Mesenchymal stem cell (in vitro differentiated cells and primary cell): ENCODE measurements at regions not wholly inside any gene's neighbourhood (a gene's known extent, or its start where the extent isn't known, plus 50 kb on each side); places are given as distances from the start of the nearest gene placed in this dataset.

ENCODE experiments used
- DNase-seq: peaks from one replicate; pipeline ENCODE4 v3.0.0-alpha.2; 2013
- H2AFZ ChIP-seq: one replicate; pipeline ENCODE4 v1.6.1; 2013; ENCODE audit warnings: low read depth, mild to moderate bottlenecking, control low read depth, inconsistent platforms, low read length, moderate library complexity
- H2AK5ac ChIP-seq: 2 replicates; pipeline ENCODE4 v1.6.1; 2013; ENCODE audit warnings: low read length, moderate library complexity, mild to moderate bottlenecking, inconsistent platforms; ENCODE audit not compliant: severe bottlenecking
- H2BK120ac ChIP-seq: one replicate; pipeline ENCODE4 v1.6.1; 2013; ENCODE audit warnings: low read depth, mild to moderate bottlenecking, inconsistent platforms, low read length, moderate library complexity
- H2BK12ac ChIP-seq, 2 experiments: one replicate each; pipeline ENCODE4 v1.6.1; 2013; ENCODE audit warnings: inconsistent platforms in 2 of 2, low read length in 2 of 2, mild to moderate bottlenecking in 2 of 2, moderate library complexity in 2 of 2, control low read depth in 1 of 2
- H2BK15ac ChIP-seq: one replicate; pipeline ENCODE4 v1.6.1; 2013; ENCODE audit warnings: mild to moderate bottlenecking, low read depth, inconsistent platforms; ENCODE audit not compliant: poor library complexity, severe bottlenecking
- H2BK5ac ChIP-seq: 2 replicates; pipeline ENCODE4 v1.6.1; 2013; ENCODE audit warnings: low read depth, mild to moderate bottlenecking, low read length, control low read depth, inconsistent platforms; ENCODE audit not compliant: poor library complexity, severe bottlenecking
- H3K14ac ChIP-seq, 2 experiments: one replicate each; pipeline ENCODE4 v1.6.1; 2013; ENCODE audit warnings: inconsistent platforms in 2 of 2, low read length in 2 of 2, control low read depth in 1 of 2, mild to moderate bottlenecking in 1 of 2, moderate library complexity in 1 of 2
- H3K18ac ChIP-seq, 2 experiments: one replicate each; pipeline ENCODE4 v1.6.1; 2013; ENCODE audit warnings: inconsistent platforms in 2 of 2, low read length in 2 of 2, control low read depth in 1 of 2, low read depth in 1 of 2, mild to moderate bottlenecking in 1 of 2
- H3K23ac ChIP-seq, 2 experiments: one replicate each; pipeline ENCODE4 v1.6.1; 2013; ENCODE audit warnings: inconsistent platforms in 2 of 2, low read length in 2 of 2, mild to moderate bottlenecking in 2 of 2, moderate library complexity in 2 of 2, control low read depth in 1 of 2
- H3K27ac ChIP-seq: 2 replicates; pipeline ENCODE4 v1.5.1; 2013; ENCODE audit warnings: mild to moderate bottlenecking, moderate library complexity, low read length, control low read depth, inconsistent platforms; ENCODE audit not compliant: poor library complexity, severe bottlenecking
- H3K27me3 ChIP-seq, 2 experiments: 2 replicates each; pipeline versions ENCODE4 v1.6.1 to v1.7.0; 2013; ENCODE audit warnings: low read length in 2 of 2, mild to moderate bottlenecking in 2 of 2, moderate library complexity in 2 of 2, control low read depth in 1 of 2, inconsistent platforms in 1 of 2; ENCODE audit not compliant: control insufficient read depth in 1 of 2, insufficient read depth in 1 of 2
- H3K36me3 ChIP-seq, 2 experiments: 2 replicates each; pipeline versions ENCODE4 v1.6.1 to v1.7.0; 2013; ENCODE audit warnings: low read length in 2 of 2, control low read depth in 1 of 2, inconsistent platforms in 1 of 2, low read depth in 1 of 2, mild to moderate bottlenecking in 1 of 2; ENCODE audit not compliant: insufficient read depth in 2 of 2, control insufficient read depth in 1 of 2
- H3K4ac ChIP-seq, 2 experiments: one replicate each; pipeline ENCODE4 v1.6.1; 2013; ENCODE audit warnings: inconsistent platforms in 2 of 2, low read length in 2 of 2, mild to moderate bottlenecking in 2 of 2, moderate library complexity in 2 of 2, control low read depth in 1 of 2, low read depth in 1 of 2
- H3K4me1 ChIP-seq: 2 replicates; pipeline ENCODE4 v1.6.1; 2013; ENCODE audit warnings: low read depth, low read length, control low read depth; ENCODE audit not compliant: control insufficient read depth, insufficient read depth
- H3K4me2 ChIP-seq: 2 replicates; pipeline ENCODE4 v1.6.1; 2013; ENCODE audit warnings: low read length, mild to moderate bottlenecking, inconsistent platforms; ENCODE audit not compliant: poor library complexity, severe bottlenecking
- H3K4me3 ChIP-seq, 2 experiments: 2 replicates each; pipeline versions ENCODE4 v1.5.1 to v1.7.0; 2013; ENCODE audit warnings: low read length in 2 of 2, mild to moderate bottlenecking in 2 of 2, control low read depth in 1 of 2, low read depth in 1 of 2; ENCODE audit not compliant: insufficient read depth in 1 of 2
- H3K79me1 ChIP-seq: replicated peaks from 2 replicates; pipeline ENCODE4 v1.6.1; 2013; ENCODE audit warnings: mild to moderate bottlenecking, control low read depth, low read length, inconsistent platforms; ENCODE audit not compliant: poor library complexity, severe bottlenecking
- H3K9ac ChIP-seq: 2 replicates; pipeline ENCODE4 v1.7.0; 2013; ENCODE audit warnings: mild to moderate bottlenecking, low read length, moderate library complexity
- H3K9me3 ChIP-seq: 2 replicates; pipeline ENCODE4 v1.7.0; 2013; ENCODE audit warnings: mild to moderate bottlenecking, low read length; ENCODE audit not compliant: control insufficient read depth
- H4K8ac ChIP-seq: one replicate; pipeline ENCODE4 v1.6.1; 2013; ENCODE audit warnings: inconsistent platforms, mild to moderate bottlenecking, low read length, moderate library complexity
- H4K91ac ChIP-seq: one replicate; pipeline ENCODE4 v1.6.1; 2013; ENCODE audit warnings: mild to moderate bottlenecking, low read length, inconsistent platforms
- WGBS: methylation state at CpG from one replicate; pipeline ENCODE4 v1.1.7; 2013; ENCODE audit warnings: mixed read lengths; 5-methylcytosine and 5-hydroxymethylcytosine counted together

DNA sequence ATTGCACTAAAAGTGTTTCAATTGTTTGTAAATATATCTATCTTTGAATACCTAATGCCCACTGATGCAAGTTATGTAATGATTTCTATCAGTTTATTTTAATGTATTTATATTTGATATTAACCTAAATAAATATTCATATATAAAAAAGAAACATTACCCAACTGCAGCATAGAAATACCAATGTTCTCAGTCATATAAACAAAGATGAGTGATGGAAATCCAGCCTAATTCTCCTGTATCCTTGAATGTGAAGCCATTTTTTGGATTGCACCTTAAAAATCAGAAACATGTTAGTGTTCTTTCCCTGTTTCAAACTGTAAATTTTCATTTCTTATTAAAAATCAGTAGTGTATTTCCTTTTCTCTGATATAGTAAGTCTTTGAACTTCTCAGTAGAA is 305.8 kb upstream of the GNAI1 start:
- no peak overlapping the region for H3K4me3 ChIP-seq

DNA sequence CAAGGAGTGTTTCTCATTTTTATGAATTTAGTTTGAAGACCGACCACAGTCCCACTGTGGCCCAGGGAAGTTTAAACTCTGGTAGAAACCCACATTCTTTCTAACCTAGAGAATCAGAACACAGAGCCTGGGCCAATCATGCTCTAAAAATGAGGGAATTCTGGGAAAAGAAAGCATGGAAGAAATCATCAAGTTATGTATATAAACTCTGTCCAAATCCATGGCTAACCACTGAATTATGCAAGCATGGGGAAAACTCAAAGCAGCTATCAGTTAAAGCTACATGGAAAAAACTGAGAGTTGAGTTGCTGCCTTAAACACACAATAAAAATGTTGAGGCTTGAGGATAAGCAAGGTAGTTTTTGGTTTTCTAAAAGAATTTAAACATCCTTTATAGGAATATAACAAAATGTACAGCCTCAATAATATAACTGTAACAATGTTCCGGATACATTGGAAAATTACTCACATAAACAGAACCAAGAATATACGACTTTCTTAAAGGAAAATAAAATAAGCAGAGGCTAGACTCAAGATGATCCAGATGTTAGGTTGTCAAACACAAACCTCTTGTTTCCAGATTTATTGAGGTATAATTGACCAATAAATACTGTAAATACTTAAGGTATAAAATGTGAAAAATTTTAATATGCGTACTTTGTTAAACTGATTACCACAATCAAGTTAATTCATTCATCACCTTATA is 311.2 kb upstream of the GNAI1 start:
- no peak overlapping the region for H3K23ac ChIP-seq
- H4K8ac ChIP-seq, result no peak overlapping the region
- peak; percentile 77 for DNase-seq
- no peaks in the 10 kb centered on the region for H3K27me3 ChIP-seq
- no peak overlapping the region for H3K9ac ChIP-seq
- no CpG with 5 or more reads among the region's 4 CpGs for WGBS
- no peaks in the 10 kb centered on the region for H3K79me1 ChIP-seq
- H3K36me3 ChIP-seq, result no peaks in the 10 kb centered on the region
- no peak overlapping the region for H3K4me3 ChIP-seq
- H3K18ac ChIP-seq, result peak overlapping the region in 1 of 2 experiments; percentile 62
- H3K14ac ChIP-seq, result no peak overlapping the region
- H3K9me3 ChIP-seq, result no peaks in the 10 kb centered on the region
- no peak overlapping the region for H2BK15ac ChIP-seq
- H4K91ac ChIP-seq, result no peak overlapping the region
- H3K27ac ChIP-seq, result no peak overlapping the region
- H2AK5ac ChIP-seq, result no peak overlapping the region
- no peak overlapping the region for H2BK120ac ChIP-seq
- no peak overlapping the region for H3K4me2 ChIP-seq
- H2AFZ ChIP-seq, result no peak overlapping the region
- no peak overlapping the region for H2BK5ac ChIP-seq
- H3K4ac ChIP-seq, result no peak overlapping the region
- H2BK12ac ChIP-seq, result no peak overlapping the region
- no peaks in the 10 kb centered on the region for H3K4me1 ChIP-seq

More for the DNA sequence above, 305.8 kb upstream of the GNAI1 start:
- H3K4ac ChIP-seq, result no peak overlapping the region
- H2BK120ac ChIP-seq, result no peak overlapping the region
- no peaks in the 10 kb centered on the region for H3K36me3 ChIP-seq
- no peak overlapping the region for H2AK5ac ChIP-seq
- H4K8ac ChIP-seq, result no peak overlapping the region
- H2BK12ac ChIP-seq, result no peak overlapping the region
- H3K79me1 ChIP-seq, result no peaks in the 10 kb centered on the region
- no peaks in the 10 kb centered on the region for H3K4me1 ChIP-seq
- no peak overlapping the region for H4K91ac ChIP-seq
- H2BK5ac ChIP-seq, result no peak overlapping the region
- DNase-seq, result no peak
- no peaks in the 10 kb centered on the region for H3K27me3 ChIP-seq
- H3K9me3 ChIP-seq, result no peaks in the 10 kb centered on the region
- no peak overlapping the region for H3K4me2 ChIP-seq
- H3K9ac ChIP-seq, result no peak overlapping the region
- H3K23ac ChIP-seq, result no peak overlapping the region
- H2BK15ac ChIP-seq, result no peak overlapping the region
- no peak overlapping the region for H3K27ac ChIP-seq
- no peak overlapping the region for H2AFZ ChIP-seq
- H3K14ac ChIP-seq, result no peak overlapping the region
- no peak overlapping the region for H3K18ac ChIP-seq

DNA sequence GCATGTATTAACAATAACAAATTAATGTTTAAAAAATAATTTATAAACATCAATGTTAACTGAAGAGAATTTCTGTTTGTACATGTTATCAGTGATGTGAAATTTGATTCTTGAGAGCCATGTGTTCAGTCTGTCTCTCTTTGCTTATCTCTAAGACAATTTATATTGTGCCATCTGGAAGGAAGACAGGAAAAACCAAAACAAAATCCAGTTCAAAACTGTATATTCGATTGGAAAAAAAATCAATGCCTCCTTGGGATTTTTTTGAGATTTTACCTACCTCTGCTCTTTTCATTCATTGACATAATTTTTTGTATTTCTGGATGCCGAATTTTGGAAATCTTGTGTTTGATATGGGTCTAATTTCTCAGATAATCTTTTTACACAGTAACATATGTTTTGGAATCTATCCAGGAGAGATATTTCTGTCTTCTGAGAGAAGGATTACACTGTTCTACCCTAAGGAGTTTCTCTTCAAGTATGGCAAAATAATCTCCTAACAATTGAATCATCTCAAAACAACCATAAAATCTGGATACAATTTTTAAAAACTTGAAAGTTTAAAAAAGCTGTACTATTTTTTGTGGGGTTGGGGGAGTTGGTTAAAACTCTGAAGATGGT is 311.9 kb upstream of the GNAI1 start:
- Histone ChIP-seq H3K36me3 (no peaks in the 10 kb centered on the region), H2AFZ (no peak overlapping the region), H3K27me3 (no peaks in the 10 kb centered on the region), H3K4me2 (no peak overlapping the region), H3K14ac (no peak overlapping the region), H2BK120ac (no peak overlapping the region), H3K4ac (no peak overlapping the region), H4K8ac (no peak overlapping the region), H3K9me3 (no peaks in the 10 kb centered on the region), H4K91ac (no peak overlapping the region), H3K27ac (no peak overlapping the region), H2BK5ac (no peak overlapping the region), H3K79me1 (no peaks in the 10 kb centered on the region), H2BK12ac (no peak overlapping the region), H3K18ac (peak overlapping the region in 1 of 2 experiments; percentile 62), H2BK15ac (no peak overlapping the region), H3K23ac (no peak overlapping the region), H3K4me3 (no peak overlapping the region), H2AK5ac (no peak overlapping the region), H3K9ac (no peak overlapping the region), H3K4me1 (no peaks in the 10 kb centered on the region)
- 80% methylated on average over 1 of the region's 2 CpGs for WGBS
- DNase-seq, result peak; percentile 13

DNA sequence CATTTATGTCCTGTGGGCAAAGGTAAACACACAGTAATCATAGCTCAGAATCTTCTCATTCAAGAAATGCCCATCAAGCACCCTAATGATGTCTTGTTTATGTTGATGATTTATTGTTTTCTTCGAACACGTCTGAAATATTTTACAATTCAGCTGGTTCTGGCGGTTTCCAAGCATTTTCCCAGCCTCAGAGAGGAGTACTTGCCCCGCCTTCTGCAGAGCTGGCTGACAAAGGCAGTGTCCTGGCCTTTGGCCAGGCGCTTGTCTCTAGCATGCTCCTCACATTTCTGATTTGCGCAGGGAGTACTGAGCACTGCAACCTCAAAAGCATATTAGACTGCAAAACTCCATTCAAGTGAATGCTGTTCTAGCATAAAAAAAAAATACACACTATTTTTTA is 314.2 kb upstream of the GNAI1 start:
- Histone ChIP-seq H3K4ac (no peak overlapping the region), H3K27me3 (no peaks in the 10 kb centered on the region), H3K9me3 (no peaks in the 10 kb centered on the region), H2BK12ac (no peak overlapping the region), H2BK5ac (no peak overlapping the region), H4K91ac (no peak overlapping the region), H3K4me1 (no peaks in the 10 kb centered on the region), H2AFZ (no peak overlapping the region), H3K27ac (no peak overlapping the region), H4K8ac (no peak overlapping the region), H2AK5ac (no peak overlapping the region), H3K4me3 (peak overlapping the region in 1 of 2 experiments; percentile 38), H3K23ac (no peak overlapping the region), H3K36me3 (no peaks in the 10 kb centered on the region), H3K14ac (no peak overlapping the region), H2BK120ac (no peak overlapping the region), H3K9ac (peak overlapping the region; percentile 58), H3K79me1 (no peaks in the 10 kb centered on the region), H3K18ac (no peak overlapping the region), H2BK15ac (no peak overlapping the region), H3K4me2 (no peak overlapping the region)
- 10% methylated on average over 6 of the region's 6 CpGs for WGBS
- DNase-seq, result peak; percentile 82
